Bone marrow (tissue), 2 donors: ENCODE measurements at regions not wholly inside any gene's neighbourhood (a gene's known extent, or its start where the extent isn't known, plus 50 kb on each side); places are given as distances from the start of the nearest gene placed in this dataset.
"Not testable (repeated sequence)": the region's sequence is repeated elsewhere in the genome, so short reads cannot be mapped to it uniquely, and the experiment has no call there.

Experiments used
- DNase-seq, 2 donors: peaks; one replicate each; lab custom pipeline; 2025; lab: John Stamatoyannopoulos, UW

DNA sequence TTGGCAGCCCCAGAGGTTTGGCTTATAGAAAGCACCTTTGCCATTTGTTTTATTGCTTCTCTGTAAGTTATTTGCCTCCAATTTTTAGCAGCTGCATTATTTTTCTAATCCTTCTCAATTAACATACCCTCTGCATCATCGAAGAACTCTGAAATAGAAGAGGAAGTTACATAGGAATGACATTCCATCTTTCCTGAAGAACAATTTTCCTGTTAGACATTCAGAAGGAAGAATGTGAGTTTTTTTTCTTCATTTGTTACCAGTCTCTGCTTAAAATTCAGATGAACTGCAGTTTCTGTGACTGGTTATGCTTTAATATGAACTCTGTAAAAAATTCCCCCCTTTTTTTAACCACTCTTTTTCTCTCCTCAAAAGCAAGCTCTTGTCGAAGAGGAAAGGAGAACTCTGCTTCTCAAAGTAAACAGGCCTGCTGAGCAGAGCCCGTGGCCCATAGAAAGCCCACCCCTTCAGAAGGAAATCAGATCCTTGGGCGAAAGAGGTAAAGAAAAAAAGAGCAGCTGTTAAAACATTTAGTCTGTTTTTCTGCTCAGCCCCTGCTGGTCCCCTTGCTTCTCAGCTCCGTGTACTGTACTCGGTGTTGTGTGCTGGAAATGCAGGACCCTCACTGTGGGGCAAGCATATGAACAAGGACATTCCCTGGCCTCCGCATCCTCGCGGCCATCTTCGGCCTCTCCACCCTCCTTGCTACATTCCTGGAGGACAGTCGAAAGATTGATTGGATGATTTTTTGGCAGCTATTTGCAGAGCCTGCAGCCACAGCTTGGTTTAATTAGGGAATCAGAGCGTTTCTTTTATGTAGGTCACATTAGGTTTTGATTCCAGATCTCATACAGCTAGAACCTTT, 164.4 kb upstream of the LRIG3 start:
- DNase-seq: no peak

DNA sequence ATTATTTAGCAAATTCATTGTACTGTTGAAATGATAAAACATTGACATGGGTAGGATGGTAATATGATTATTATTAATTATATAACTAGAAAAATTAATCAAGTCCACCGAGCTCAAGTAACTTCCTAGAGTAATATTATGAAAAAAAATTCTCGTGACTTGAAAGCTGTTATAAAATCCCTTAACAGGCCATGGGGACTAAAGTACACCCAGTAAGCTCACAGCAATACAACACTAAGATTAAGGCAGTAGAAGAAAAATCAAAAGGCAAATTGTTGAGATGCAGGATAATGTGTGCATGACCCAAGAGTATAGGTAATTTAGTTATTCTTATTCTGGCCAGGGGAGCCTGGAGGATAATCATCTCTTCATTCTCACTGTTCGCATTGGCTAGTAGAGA, 162.6 kb upstream of the LRIG3 start:
- no peak for DNase-seq

DNA sequence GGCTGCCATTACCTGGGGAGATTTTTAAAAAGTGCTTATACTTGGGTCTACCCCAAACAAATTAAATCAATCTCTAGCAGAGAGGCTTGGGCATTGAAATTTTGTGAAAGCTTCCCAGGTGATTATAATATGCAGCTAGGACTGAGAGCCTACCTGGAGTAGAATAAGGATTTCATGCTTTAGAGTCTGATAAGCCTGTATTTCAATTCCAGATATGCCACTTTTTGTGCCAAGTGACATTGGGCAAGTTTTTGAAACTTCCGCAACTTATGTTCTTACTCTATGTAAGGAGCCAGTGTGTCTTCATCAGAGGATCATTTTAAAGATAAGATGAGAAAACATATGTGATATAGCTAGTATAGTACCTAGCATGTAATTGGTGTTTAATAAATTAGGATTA, 159.8 kb upstream of the LRIG3 start:
- no peak for DNase-seq

DNA sequence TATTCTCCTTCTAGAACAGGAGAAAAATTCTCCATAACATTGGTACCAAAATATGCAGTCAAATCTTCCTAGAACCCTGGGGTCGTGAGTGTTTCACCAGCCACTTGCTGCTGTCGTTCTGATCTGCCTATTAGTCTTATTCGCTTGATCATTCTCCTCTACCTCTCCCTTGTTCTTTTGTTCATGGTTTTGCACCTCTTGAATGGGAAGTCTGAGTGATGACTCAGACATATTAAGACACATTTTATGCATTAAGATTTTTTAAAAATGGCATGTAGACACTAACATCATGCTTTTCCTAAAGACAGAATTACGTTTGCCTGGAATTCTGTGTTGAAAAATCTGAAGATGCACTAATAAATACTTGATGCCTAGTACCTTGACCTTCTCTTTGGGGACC, 159.2 kb upstream of the LRIG3 start:
- no peak for DNase-seq

DNA sequence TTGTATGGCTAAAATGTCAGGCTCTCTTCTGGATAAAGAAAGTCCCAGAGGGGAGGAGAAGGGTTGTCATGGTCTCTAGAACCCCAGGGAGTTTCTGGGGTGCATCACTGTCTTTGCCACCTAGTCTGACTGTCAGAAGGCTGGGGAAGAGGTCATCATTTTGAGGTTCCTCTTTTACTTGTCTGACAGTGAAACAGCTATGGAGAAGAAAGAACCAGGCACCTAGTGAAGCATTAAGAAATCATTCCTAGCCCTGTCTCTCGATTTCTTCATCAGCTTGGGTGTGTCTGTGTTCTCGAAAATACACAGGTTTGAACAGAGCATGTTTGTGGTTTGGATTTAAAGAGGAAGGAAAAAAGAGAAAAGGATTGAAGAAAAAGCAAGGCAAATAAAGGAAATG, 158.7 kb upstream of the LRIG3 start:
- no peak for DNase-seq

DNA sequence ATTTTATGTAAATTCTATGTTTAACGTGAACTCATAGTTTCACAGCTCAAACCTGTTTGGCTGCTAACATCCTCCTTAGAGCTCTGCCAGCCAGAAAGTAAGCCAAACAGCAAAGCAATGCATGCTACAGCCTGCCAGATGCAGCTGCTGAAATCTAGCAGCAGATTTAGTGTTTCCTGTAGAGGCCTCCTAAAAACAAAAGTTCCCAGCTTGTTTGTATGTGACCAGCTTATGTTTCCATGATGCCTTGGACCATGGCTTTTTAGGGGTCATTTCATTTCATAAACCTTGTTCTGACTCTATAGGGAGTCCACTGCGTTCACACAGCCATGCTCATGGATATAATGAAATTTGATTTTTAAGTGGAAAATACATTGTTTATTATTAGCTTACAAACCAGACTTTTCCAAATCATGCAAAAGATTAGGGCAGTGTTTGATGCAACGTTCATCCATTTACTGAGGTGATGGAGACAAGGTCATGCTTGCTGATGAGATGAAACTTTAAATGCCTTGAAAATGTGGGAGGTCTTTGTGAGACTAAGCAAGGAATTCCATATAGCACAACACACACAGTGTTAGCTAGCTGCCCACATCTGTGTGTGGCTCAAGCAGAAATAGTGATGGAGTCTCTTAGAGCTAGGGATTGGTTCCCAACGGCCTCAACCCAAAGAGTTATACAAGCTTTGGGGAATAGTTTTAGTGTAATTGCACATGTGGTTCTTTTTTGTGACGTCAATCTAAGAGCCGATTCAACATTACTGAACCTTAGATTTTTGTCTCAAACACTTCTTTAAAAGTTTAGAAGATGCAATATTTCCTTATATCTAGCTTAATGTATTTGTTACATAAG, 157.5 kb upstream of the LRIG3 start:
- no peak for DNase-seq

DNA sequence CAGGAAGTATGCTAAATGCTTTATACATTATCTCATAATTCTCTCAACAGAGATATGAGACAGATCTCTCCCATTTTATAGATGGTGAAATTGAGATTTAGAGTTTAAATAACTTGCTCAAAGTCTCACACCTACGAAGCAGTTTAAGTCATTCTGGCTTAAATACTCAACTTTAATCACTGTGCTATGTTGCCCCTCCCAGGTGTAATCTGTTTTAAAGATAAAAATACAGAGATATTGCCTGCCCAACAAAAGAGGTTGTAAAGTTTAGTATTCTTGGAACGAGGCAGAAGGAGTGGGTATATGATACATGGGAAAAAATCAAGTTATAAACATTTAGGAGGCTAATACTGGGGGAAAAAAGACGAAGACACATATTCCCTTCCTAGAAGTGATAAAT, 156.8 kb upstream of the LRIG3 start:
- no peak for DNase-seq

DNA sequence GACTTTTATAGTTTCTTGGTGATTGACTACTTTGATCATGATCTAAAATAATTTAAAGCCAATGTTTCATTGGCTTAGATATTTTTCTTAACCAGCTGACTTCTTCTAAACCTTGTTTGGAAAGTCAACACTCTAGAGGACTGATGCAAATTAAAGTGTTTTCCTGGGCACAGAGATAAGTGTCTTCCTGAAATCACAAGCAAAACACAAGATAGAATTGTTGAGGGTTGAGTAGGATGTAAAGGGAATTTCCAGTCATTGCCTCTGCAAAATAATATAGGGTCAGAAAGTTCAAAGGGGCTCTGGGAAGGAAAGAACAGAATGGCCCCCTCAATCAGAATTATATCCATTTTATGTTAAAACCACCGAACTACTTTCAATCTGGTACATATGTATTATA, 156.3 kb upstream of the LRIG3 start:
- DNase-seq: no peak

DNA sequence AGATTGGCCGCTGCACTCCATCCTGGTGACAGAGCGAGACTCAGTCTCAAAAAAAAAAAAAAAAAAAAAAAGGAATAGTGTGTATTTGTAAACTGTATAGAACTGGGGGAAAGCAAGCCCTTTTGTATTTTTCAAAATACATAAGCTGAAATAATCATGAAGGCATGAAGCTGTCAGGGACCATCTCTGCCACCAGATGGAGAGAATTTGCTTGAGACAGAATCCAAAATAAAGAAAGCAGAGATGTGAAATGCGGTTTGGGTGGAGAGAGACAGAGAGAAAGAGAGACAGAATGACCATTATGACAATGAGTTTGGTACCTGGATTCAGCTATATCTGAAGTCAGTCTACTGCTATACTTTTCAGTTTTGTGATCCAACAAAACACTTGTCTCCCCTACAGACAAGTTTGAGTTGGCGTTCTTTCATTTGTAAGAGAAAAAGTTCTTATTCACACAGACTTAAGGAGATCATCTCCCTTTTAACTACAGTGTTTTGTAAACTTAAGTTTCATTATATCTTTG, 155.7 kb upstream of the LRIG3 start:
- DNase-seq: no peak

DNA sequence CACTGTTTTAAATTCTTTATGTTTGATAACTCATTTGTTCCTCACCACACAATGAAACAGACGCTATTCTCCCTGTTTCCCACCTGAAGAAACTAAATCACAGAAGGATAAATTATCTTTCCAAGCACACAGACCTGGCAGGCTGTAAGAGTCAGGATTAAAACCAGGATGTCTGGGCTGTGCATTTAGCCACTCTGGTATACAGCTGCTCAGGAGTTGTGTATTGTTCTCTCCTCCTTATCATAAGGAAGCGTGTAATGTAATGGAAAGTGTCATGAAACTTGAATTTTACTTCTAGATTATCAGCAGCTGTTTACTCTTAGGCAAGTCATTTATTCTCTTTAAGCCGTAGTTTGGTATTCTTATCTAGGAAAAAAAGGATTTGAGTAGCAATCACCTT, 154.8 kb upstream of the LRIG3 start:
- no peak for DNase-seq

DNA sequence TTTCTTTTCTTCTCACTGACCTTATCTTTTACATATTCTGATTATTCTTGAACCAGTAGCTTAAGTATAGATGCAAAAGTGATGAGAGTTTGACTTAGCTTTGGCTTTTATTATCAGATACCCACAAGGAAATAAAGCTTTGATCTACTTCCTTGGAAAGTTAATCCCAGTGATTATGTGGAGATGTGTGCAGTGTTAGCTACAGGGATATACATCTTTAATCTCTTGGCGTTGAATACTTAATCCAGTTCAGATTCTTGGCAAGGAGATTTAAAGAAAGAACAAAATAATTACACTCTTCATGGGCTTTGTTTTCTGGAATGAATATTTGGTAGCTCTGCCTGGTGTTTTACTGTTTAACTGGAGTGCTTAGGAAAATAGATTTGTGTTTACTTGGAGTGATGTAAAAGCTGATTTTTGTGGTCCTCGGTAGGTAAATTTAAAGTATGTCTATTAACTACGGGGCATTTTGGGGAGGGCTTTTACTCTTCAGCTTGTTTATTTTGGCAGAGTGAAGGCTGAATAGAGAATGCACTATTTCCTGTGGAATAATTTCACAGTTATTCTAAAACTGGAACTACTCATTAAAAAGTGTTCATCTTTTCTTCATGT, 150.1 kb upstream of the LRIG3 start:
- no peak for DNase-seq

DNA sequence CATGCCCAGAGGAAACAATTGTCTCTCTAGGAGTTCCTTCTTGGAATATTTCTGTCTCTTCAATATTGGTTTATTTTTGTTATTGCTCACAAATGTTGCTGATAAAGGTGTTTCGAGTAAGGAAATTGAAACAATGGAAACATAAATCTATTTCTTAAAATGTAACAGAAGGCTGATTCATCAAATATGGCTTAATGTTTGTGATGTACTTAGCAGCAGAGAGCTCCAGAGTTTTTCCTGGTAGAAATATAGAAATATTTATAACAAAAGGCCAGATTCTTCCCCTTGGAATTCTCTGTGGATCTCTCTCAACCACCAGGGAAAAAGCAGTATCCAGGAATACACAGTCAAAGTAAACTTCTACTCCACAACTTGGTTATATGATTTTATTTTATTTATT, 149.2 kb upstream of the LRIG3 start:
- DNase-seq: no peak

DNA sequence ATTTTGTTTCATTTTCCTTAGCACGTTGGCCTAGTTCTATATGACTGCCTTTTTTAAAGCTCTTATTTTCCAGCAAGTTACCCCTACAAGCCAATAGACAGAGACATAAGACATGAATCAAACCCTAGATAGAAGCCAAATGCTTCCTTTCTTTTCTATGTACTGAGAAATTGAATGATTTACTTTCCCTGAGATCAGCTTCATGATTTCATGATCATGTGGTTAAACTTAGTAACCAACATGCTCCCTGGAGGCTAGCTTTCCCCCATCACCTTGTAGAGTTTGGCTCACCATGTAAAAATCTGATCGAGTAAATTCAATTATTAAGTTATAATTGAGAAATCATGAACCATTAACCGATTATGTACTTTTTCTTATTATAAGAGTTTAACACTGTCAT, 148.1 kb upstream of the LRIG3 start:
- DNase-seq: no peak

DNA sequence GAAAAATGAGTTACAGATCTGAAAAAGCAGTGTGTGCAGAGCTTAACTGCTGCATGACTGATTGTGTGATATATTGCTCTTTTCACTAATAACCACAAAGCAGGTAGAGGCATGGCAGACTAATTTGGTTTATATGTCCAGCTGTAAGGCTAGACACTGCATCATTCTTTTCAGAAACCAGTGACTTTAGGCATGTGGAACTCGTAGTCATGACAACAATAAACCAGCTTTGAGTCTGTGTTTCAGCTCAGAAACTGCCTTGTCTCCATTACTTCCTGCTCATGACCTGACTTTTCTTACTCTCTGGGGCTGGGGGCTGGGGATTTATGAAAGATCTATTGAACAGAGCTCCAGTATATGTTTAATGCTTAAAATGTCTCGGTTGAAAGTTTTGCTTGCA, 146.8 kb upstream of the LRIG3 start:
- no peak for DNase-seq

DNA sequence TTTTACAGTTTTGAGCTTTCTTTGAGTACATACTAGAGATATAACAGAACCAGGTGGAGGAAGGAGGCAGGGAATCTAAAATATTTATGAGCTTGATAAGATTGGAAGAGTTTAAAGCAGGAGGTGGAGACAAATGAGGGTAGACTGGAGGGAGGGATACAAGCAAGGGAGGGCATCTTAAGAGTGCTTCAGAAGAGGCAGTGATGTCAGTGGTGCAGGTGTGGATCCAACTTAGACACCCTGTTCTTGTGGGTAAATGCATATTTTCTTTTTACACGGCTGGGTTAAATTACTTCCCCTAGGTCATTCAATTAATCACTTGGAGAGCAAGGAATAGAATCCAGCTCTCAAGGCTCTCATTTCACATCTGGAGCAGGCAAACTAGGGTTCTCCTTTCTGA, 146.1 kb upstream of the LRIG3 start:
- no peak for DNase-seq

DNA sequence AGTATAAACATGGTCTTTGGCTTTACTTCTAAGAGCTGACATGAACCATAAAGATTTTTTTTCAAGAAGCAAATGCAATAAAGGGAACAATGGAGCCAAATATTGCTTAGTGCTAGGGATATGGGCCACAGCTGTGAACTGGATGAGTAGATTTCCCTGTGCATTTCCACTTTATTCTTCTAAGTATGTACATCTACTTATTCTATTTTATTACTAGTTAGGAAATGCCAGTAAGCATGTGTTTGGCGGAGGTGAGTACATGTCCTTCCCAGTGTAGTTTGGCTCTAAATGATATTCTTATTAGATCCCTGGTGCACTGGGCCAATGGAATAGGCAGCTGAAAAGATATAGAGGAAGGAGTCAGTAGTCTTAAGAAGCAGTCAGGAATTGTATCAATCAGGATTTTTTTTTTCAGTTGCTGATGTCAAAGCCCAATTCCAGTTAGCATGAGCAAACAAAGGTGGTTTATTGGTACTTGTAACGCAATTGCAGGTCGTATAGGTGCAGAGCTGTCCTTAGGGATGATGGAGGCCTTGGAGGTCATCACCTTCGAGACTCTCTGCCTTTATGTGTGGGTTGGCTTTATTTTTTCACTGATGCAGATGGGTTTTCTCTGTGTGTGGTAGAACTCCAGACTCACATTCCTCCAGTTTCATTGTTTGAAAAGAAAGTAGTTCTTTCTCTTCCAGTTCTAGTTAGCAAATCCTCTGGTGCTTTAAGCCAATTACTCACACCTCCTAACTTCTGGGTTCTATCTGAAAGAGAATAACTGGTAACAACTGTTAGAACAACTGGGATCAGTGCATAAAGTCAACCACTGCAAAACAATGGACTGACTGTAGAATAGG, 139.0 kb upstream of the LRIG3 start:
- no peak for DNase-seq

DNA sequence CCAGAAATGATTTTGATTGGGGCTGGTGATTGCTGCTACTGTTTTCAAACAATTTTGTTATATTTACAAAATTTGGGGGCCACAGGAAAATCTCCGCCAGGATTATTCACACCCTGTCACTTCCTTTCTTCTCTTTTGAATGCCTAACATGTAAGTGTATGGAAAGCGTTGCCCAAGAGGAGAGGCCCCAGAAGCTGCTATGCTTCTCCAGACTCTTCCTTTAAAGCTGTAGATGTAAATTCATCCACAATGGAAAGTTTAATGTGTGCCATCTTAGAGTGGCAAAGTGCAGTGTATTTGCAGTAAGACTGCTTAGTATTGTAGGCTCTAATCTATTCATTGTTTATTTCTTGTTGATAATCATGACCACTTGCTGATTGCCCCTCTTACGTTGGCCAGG, 136.7 kb upstream of the LRIG3 start:
- no peak for DNase-seq

DNA sequence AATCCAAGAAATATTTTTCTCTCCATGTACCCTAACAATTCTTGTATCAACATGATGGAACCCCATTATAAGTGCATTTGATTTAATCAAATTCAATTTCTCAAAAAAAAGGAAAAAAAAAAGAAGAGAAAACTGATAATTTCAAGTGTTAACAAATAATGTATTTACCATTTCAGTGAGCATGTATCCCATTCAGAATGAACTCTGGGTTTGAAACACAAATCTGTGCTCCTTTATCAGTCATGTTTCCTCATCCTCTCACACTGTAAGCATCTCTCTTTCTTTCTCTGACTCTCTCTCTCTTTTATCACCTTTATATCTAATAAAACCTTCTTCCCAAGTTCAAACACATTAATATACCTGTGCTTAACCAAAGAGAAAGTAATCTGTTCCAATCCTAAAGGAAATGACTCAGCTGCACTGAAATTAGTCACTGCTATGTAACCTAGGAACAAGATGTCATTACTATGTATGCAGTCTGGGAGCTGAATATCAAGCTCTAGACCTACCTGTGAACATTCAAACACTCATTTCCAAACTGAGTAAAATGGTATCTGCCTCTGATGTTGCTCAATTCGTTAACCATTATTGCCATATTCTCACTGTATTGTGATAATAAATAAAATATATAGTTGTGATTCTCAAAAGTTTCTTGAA, 135.0 kb upstream of the LRIG3 start:
- DNase-seq: no peak

DNA sequence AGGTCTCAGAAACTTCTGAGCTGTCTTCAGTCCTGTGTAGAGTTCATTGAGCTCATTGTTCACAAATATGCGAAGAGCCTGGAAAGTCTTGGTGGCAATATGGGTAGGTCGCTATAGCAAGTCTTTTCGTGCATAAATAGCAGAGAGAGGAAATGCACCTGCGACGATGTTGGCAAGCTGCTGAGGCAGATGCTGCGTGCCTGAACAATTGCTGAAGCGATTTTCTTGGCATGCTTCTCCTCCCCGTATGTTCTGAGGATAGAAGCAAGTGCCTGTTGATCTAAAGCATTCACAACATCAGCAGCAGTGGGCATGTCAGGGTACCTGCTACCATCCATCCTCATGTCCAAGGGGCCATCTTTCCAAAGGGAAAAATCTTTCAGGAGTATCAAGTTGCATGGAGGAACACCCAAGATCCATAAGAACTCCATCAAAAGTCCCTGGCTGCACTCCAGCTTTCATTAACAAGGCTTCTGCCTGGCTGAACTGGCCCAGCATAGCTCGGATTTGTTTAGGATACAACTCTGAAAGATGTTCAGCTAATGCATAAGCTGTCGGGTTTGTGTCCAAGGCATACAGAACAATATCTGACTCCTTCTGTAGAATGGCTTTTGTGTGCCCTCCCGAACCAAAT, 133.1 kb upstream of the LRIG3 start:
- DNase-seq: not testable (repeated sequence)

DNA sequence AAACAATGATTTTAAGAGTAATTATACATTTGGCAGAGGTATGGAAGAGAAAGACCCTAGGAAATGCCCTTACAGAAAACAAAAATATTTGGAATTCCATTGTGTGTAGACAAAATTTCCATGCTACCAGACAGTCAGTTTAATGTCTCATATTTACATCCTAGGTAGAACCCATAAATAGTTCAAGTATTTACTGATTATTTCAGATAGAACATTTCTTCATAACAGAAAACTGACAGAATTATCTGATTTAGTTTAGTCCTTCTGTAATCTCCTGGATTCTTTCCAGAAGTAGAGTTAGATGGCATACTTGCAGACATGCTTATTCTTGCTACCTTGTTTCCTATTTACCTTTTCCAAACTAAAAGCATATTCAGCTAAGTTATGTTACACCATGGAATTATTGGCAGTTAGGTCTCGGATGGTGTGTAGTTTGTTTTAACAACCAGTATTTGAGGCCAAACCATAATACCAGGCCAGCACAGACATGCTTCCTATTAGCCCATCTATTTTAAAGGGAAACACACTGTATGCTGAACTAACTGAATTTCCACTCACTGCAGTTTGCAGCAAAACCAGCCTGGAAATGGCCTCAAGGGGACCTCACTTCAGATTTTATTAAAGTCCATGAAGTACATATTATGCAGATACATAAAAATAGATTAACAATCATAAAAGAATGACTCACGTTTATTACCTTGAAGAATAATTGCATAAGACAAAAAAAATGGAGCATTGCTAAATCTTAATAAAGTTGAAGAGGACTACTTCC, 126.6 kb upstream of the LRIG3 start:
- DNase-seq: no peak
